ENCODE measurements at regions not wholly inside any gene's neighbourhood (a gene's known extent, or its start where the extent isn't known, plus 50 kb on each side); places are given as distances from the start of the nearest gene placed in this dataset.
"Not testable (repeated sequence)": the region's sequence is repeated elsewhere in the genome, so short reads cannot be mapped to it uniquely, and the experiment has no call there.

DNA sequence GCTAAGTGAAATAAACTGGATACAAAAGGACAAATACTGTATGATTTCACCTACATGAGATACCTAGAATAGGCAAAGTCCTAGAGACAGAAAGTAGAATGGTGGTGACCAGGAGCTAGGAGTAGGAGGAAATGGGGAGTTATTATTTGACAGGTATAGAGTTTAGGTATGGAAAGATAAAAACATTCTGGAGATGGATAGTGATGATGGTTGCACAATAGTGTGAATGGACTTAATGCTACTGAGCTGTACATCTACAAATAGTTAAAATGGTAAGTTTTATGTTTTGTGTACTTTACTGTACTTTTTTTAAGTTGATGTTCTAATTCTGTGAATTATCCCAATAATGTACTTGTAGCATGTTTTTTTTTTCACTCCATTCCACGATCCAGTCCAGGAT is 59.5 kb upstream of the RALGPS2 start:
- no peaks in the 10 kb centered on the region for H4K20me1 ChIP-seq (ENCODE audit: low read depth)
- no peaks in the 10 kb centered on the region for H3K79me2 ChIP-seq (ENCODE audit: low read depth)
- peaks cover 7% of the 10 kb centered on the region for H3K4me1 ChIP-seq
- H3F3A ChIP-seq (ENCODE audit: low read depth), result no peaks in the 10 kb centered on the region
- H3K4me3 ChIP-seq, result no peak overlapping the region
- TF ChIP-seq, protein P1, sequence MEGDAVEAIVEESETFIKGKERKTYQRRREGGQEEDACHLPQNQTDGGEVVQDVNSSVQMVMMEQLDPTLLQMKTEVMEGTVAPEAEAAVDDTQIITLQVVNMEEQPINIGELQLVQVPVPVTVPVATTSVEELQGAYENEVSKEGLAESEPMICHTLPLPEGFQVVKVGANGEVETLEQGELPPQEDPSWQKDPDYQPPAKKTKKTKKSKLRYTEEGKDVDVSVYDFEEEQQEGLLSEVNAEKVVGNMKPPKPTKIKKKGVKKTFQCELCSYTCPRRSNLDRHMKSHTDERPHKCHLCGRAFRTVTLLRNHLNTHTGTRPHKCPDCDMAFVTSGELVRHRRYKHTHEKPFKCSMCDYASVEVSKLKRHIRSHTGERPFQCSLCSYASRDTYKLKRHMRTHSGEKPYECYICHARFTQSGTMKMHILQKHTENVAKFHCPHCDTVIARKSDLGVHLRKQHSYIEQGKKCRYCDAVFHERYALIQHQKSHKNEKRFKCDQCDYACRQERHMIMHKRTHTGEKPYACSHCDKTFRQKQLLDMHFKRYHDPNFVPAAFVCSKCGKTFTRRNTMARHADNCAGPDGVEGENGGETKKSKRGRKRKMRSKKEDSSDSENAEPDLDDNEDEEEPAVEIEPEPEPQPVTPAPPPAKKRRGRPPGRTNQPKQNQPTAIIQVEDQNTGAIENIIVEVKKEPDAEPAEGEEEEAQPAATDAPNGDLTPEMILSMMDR (IDR thresholded peaks at IDR 0.05), result no peak
- TF ChIP-seq EZH2 (IDR thresholded peaks at IDR 0.05) (no peak), EZH2phosphoT487 (IDR thresholded peaks at IDR 0.05) (no peak)
- Mint-ChIP-seq H3K27ac (no peak overlapping the region), H3K27me3 (ENCODE audit: insufficient read depth, low read depth) (peaks cover 3% of the 10 kb centered on the region), H3K9me3 (no peaks in the 10 kb centered on the region), H3K4me1 (no peaks in the 10 kb centered on the region), H3K36me3 (no peaks in the 10 kb centered on the region), H3K4me3 (no peak overlapping the region)
- no peak overlapping the region for H3K4me2 ChIP-seq
- H3K36me3 ChIP-seq, result no peaks in the 10 kb centered on the region
- no peaks in the 10 kb centered on the region for H3K9me3 ChIP-seq (ENCODE audit: low read depth)
- no peak overlapping the region for H2AFZ ChIP-seq (replicated peaks)
- H3K27me3 ChIP-seq, result no peaks in the 10 kb centered on the region
- H3K9ac ChIP-seq, result no peak overlapping the region
- DNase-seq (ENCODE audit: low spot score), result no peak
- H3K27ac ChIP-seq, result no peak overlapping the region

DNA sequence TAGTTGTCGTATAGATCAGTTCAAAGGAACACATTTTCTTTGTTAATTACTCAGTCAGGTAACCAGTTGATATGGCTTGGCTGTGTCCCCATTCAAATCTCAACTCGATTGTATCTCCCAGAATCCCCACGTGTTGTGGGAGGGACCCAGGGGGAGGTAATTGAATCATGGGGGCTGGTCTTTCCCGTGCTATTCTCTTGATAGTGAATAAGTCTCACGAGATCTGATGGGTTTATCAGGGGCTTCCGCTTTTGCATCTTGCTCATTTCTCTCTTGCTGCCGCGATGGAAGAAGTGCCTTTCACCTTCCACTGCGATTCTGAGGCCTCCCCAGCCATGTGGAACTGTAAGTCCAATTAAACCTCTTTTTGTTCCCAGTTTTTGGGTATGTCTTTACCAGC is 58.2 kb upstream of the RALGPS2 start:
- H3K27ac ChIP-seq; H4K20me1 ChIP-seq (ENCODE audit: low read depth); H3K4me3 Mint-ChIP-seq; H3K9ac ChIP-seq; H3K36me3 ChIP-seq; H3K36me3 Mint-ChIP-seq; H3K27ac Mint-ChIP-seq; H3K27me3 ChIP-seq; H3K27me3 Mint-ChIP-seq (ENCODE audit: insufficient read depth, low read depth); H3K79me2 ChIP-seq (ENCODE audit: low read depth); H3K9me3 ChIP-seq (ENCODE audit: low read depth); H3F3A ChIP-seq (ENCODE audit: low read depth); H3K4me2 ChIP-seq; H3K4me1 ChIP-seq; DNase-seq (ENCODE audit: low spot score); H3K9me3 Mint-ChIP-seq; H3K4me3 ChIP-seq; H3K4me1 Mint-ChIP-seq: not testable (repeated sequence)
- H2AFZ ChIP-seq (replicated peaks), result peak overlapping the region; percentile 34

DNA sequence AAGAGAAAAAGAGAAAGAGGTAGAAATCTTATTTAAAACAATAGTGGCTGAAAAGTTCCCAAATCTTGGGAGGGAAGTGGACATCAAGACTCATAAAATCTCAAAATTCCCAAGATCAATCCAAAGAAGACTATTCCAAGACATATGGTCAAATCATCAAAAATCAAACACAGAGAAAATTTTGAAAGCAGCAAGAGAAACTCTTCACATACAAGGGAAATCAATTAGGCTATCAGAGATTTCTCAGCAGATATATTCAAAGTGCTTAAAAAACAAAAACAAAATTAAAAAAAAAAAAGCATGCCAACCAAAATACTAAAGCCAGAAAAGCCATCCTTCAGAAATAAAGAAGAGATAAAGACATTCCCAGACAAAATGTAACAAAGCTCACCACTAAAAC is 52.6 kb upstream of the RALGPS2 start:
- no peak overlapping the region for H3K27ac Mint-ChIP-seq
- Histone ChIP-seq H3K9ac (no peak overlapping the region), H2AFZ (replicated peaks) (no peak overlapping the region), H3F3A (ENCODE audit: low read depth) (no peaks in the 10 kb centered on the region), H4K20me1 (ENCODE audit: low read depth) (no peaks in the 10 kb centered on the region), H3K36me3 (no peaks in the 10 kb centered on the region), H3K79me2 (ENCODE audit: low read depth) (no peaks in the 10 kb centered on the region), H3K9me3 (ENCODE audit: low read depth) (no peaks in the 10 kb centered on the region), H3K27me3 (no peaks in the 10 kb centered on the region), H3K4me3 (no peak overlapping the region), H3K27ac (no peak overlapping the region), H3K4me1 (no peaks in the 10 kb centered on the region), H3K4me2 (no peak overlapping the region)
- TF ChIP-seq EZH2phosphoT487 (IDR thresholded peaks at IDR 0.05) (no peak), EZH2 (IDR thresholded peaks at IDR 0.05) (no peak)
- TF ChIP-seq, protein P1 (IDR thresholded peaks at IDR 0.05), result no peak
- H3K4me1 Mint-ChIP-seq, result no peaks in the 10 kb centered on the region
- H3K36me3 Mint-ChIP-seq, result no peaks in the 10 kb centered on the region
- H3K4me3 Mint-ChIP-seq, result no peak overlapping the region
- H3K27me3 Mint-ChIP-seq (ENCODE audit: insufficient read depth, low read depth), result no peaks in the 10 kb centered on the region
- peaks cover 19% of the 10 kb centered on the region for H3K9me3 Mint-ChIP-seq
- DNase-seq (ENCODE audit: low spot score), result no peak

DNA sequence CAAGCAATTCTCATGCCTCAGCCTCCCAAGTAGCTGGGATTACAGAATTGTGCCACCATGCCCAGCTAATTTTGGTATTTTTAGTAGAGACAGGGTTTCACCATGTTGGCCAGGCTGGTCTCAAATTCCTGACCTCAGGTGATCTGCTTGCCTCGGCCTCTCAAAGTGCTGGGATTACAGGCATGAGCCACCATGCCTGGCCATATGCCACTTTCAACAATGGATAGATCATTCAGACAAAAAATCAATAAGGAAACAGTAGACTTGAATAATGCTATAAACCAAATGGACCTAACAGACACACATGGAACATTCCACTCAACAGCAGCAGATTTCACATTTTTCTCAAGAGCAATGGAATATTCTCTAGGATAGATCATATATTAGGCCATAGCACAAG is 50.5 kb upstream of the RALGPS2 start:
- not testable (repeated sequence) for H3K79me2 ChIP-seq (ENCODE audit: low read depth); H3K27me3 ChIP-seq; H3K4me1 Mint-ChIP-seq; H2AFZ ChIP-seq (replicated peaks); H3K27ac ChIP-seq; H3F3A ChIP-seq (ENCODE audit: low read depth); H3K9me3 ChIP-seq (ENCODE audit: low read depth); H3K27ac Mint-ChIP-seq; H3K4me3 Mint-ChIP-seq; H3K36me3 ChIP-seq; H3K4me2 ChIP-seq; H3K4me3 ChIP-seq; H3K27me3 Mint-ChIP-seq (ENCODE audit: insufficient read depth, low read depth); H3K4me1 ChIP-seq; H3K9ac ChIP-seq; DNase-seq (ENCODE audit: low spot score); H3K36me3 Mint-ChIP-seq; H4K20me1 ChIP-seq (ENCODE audit: low read depth)
- peaks cover 23% of the 10 kb centered on the region for H3K9me3 Mint-ChIP-seq
